Embryonic facial prominence (tissue), 1 donor: ENCODE measurements at regions not wholly inside any gene's neighbourhood (a gene's known extent, or its start where the extent isn't known, plus 50 kb on each side); places are given as distances from the start of the nearest gene placed in this dataset.

ENCODE experiments used
- DNase-seq: peaks from one replicate; pipeline ENCODE4 v3.0.0-alpha.2; 2016; ENCODE audit errors: extremely low spot score

- no peak for DNase-seq
These were observed 208.2 kb downstream of the UBE2E3 start for GRCh38 chr2:181188605-181189004.

DNA sequence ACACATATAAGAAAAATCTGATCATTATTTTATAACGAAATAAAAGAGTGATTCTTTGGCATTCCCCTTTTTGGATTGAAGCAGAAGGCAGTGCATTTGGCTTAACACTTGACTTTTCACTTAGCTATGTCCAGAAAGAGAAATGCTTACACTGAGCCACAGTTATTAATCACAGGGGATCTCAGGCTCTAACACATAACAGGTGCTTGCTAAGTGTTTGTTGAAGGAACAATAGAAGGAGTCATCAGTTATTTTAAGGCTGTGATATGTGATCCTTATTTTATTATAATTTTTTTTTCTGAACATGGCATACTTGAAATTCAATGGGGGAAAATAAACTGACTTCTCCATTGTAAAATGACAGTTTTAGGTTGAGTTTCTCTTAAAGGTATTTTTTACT is 209.5 kb downstream of the UBE2E3 start:
- no peak for DNase-seq

- DNase-seq: no peak
These were observed 210.3 kb downstream of the UBE2E3 start for GRCh38 chr2:181190711-181191110.

- DNase-seq: no peak
These were observed 213.1 kb downstream of the UBE2E3 start for GRCh38 chr2:181193550-181193949.

- no peak for DNase-seq
These were observed 216.0 kb downstream of the UBE2E3 start for GRCh38 chr2:181196401-181196800.

DNA sequence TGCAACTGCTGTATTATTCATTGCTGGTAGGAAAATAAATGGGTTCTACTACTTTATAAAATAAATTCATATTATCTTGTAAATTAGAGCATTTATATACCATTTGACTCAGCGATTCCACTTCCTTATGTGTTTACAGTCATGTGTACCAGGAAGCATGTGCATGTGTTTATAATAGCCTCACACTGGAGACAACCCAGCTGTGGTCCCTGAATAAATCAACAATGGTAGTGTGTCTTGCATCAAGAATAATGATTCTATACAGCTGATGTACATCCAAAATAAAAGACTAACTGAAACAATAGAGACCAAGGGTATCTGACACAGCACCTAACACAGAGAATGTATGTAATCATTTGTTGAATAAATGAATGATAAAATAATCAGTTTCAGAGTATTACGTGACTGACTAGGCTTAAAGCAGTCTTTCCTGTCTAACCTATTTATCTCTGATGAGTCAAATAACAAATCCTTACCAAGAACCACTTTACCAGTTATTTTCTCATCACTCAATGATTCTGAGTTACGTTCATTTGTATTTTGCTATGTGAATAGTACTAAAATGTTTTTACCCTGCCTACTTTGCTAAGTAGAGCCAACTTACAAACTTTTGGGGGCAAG is 216.8 kb downstream of the UBE2E3 start:
- no peak for DNase-seq

- DNase-seq: no peak
These were observed 217.9 kb downstream of the UBE2E3 start for GRCh38 chr2:181198183-181198864.

- DNase-seq: no peak
These were observed 223.0 kb downstream of the UBE2E3 start for GRCh38 chr2:181203412-181203811.

DNA sequence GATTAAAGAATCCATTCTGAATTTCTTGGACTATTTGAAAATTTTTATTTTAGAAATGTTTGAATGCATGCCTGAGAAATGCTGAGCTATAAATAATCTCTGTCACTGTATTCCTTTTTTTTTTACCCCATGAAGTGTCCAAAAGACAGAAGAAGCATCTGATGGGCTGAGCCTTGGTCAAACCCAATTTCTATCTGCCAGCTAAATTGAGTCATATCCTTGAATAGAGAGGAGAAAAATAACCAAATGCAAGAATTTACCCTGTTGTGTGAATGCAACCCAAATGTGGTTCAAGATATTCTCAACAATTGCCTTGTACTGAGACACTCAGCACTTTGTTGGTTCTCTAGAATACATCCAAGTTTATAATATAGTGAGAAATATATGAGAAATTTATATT is 223.5 kb downstream of the UBE2E3 start:
- DNase-seq: no peak

DNA sequence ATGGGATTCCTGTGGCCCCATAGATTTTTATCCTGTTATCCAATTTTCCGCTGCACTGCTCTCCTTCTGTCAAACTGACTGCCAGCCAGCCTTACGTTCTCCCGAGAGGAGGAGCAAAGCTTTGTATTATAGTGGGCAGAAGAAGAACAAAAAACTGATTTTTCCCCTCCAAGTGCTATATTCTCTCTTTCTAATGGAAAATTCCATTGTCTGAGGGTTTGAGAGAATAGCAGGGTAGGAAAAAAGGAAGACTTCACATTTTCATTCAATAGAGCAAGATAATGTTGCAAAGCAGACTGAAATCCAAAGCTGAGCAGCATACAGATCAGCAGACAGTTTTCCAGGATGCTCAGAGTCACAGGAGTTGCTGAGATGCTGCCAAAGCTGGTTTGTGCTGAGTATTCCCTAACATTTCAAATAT is 238.0 kb downstream of the UBE2E3 start:
- no peak for DNase-seq

DNA sequence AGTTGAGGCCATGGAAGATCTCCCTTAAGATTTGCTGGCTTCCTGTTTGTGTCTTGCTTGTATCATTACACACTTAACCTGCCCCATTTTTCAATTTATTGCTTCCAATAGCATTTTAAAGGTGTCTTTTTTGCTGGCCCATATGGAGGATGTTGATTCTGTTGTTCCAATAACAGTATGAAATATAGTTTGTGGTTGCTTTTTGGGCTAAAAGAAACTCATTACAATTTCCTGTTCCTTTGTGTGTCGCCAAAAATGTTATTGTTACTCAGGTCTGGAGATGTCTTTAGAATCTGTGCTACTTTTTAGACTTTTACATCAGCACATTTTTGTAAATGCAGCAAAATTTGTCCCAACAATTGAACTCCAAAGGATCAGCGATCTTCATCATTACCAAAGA is 234.0 kb upstream of the ITGA4 start:
- no peak for DNase-seq

DNA sequence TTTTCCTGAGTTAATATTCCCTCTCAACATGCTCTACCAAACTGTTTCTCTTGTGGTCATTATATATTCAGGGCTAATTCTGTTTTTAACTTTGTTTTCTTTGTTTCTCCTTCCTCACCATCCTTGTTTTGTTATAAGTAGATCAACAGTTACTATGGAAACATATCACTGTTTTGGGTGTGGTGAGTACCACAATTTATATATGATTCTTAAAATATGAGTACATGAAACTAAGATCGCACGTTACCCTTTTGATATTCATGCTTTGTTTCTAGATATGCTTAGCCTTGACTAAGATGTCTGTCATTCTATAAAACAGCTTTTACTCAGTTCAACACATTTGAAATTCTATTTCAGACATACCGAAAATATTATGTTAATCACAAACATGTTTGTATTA is 232.3 kb upstream of the ITGA4 start:
- DNase-seq: no peak

- DNase-seq: no peak
These were observed 228.5 kb upstream of the ITGA4 start for GRCh38 chr2:181228661-181229060.

- no peak for DNase-seq
These were observed 226.0 kb upstream of the ITGA4 start for GRCh38 chr2:181231151-181231550.

DNA sequence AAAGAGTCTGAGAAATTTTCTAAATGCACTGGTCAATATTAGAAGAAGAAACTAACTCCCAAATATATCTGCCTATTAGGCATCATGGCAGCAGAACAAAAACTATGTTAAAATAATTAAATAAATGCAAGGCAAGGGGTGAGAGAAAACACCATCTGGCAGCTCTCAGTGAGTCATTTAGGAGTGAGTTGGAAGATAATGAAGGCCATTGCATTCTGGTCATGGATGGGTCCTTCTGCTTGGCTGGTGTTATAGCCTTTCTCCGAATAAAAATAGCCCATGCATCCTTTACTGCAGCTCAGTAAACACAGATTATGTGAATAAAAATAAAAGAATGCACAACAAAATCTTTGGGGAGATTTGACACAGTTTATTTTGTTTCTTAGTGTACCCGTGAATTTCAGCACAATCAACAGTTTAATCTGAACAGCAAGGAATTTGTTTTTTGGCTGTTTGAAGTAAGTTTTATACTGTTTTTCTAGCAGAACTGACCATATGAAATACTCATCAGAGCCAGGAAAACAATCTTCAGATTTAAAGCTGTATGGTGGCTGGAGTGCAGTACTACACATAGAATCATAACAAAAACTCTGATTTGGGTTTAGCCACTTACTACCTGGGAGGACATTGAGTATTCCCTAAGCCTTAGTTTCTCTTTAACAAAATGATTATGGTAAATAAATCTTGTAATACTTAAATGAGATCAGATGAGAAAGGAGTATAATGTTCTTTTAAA is 225.1 kb upstream of the ITGA4 start:
- no peak for DNase-seq

GRCh38 chr2:181234487-181234891 is 222.7 kb upstream of the ITGA4 start:
- no peak for DNase-seq

GRCh38 chr2:181235011-181235410 is 222.2 kb upstream of the ITGA4 start:
- no peak for DNase-seq

DNA sequence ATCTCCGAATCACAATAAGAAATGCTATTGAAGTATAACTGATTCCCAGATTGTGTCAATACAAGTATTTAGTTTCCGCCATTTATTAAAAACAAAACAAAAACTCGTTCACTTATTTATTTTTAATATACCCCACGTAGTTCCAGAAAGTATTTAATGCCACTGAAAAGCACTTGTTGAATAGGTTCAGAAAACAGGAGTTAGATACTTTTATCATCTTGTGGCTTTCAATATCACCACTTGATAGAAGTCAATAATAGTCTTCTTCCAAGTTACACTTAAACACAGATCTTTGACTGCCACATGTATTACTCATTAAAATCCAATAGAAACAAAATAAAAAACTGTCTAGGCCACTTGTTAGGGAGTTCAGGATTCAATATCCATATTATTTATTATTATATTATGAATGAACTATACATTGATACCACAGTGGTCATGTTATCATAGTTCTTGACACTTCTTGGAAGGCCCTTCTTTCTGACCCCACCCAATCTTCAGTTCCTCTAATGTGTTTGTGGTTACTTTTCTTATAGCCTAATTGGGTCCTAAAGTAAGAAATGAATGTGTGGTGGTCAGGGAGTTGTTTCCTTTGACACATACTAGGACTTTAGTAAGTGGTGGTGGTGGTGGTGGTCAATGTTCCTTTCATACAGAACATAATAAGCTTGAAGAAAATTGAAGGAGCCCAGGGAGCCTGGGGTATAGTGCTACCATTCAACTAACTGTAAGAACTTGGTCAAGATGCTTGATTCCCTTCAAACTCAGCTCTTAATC is 221.3 kb upstream of the ITGA4 start:
- no peak for DNase-seq

DNA sequence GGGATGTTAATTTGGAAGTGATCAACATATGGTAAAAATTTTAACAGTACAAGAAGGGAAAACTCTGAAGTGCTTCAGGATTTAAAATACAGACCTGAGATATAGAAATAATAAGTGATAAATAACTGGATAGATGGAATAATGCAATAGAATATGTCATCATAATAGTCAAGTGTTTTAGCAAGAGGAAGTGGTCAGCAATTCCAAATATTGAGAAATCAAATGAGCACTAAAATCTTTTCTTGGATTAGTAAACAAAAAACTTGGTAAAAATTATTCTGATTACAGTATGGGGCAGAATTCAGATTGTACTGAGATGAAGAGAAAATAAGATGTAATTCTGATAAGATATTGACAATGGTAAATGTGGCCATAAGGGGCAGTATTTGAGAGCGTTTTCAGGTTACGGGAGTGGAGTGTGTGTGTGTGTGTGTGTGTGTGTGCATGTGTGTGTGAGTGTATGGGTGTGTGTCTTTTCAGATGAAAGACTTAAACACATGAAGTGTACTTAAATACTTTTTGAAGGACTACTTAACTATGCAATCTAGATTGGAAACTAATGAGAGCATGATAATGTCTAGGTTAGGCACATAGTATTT is 217.9 kb upstream of the ITGA4 start:
- no peak for DNase-seq

DNA sequence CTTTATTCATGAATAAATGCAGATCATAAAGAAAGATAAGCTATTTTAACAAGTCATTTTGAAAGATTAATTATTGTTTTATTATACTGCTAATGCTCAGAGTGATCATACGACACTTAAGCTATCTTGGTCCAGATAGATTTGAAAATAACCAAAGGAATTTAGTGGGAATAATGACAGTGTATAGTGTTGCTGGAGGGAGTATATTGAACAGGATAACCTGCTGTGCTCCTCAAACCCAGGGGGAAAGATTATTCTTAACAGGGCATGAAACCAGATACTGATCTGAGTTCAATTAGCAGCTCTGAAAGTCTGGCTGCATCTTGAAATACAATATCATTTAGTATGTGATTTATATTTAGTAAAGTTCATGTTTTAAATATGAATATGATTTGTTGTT is 216.3 kb upstream of the ITGA4 start:
- DNase-seq: no peak

DNA sequence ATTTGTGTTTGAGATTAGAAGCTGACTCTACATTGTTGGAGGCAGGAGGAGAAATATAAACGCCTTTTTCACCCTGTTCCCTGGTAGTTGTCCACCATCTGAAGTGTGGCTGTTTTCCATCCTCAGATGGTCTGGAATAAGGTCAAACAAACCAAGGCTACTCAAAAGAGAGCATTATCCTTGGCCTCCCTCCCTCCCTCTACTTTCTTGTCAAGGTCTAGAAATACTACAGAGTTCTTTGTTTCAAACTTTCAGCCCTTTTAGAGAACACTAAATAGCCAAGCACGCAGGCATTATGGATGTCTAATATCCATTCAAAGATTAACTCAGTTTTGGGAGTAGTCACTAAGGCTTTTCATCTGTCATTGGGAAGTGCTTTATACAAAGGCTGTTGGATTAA is 215.8 kb upstream of the ITGA4 start:
- no peak for DNase-seq

- no peak for DNase-seq
These were observed 215.4 kb upstream of the ITGA4 start for GRCh38 chr2:181241797-181242196.
